GM12872 (cell line): ENCODE measurements at regions not wholly inside any gene's neighbourhood (a gene's known extent, or its start where the extent isn't known, plus 50 kb on each side); places are given as distances from the start of the nearest gene placed in this dataset.
A peak's percentile ranks its signal among the peaks of the same experiment; 100 is the strongest.

ENCODE experiments used
- CTCF ChIP-seq: IDR thresholded peaks from 3 replicates; pipeline ENCODE4 v1.5.1; 2011; ENCODE audit warnings: low read depth, mild to moderate bottlenecking, low read length, moderate library complexity; ENCODE audit not compliant: insufficient read depth

GRCh38 chr7:41319581-41319980 lies 383.3 kb downstream of the INHBA start:
- TF ChIP-seq CTCF, result no peak

- no peak for TF ChIP-seq CTCF
These were observed 386.5 kb downstream of the INHBA start for GRCh38 chr7:41316410-41316809.

GRCh38 chr7:41315764-41316163 lies 387.1 kb downstream of the INHBA start:
- 0 out of 3 replicates have a peak, but pooled peaks have one; percentile 23 for TF ChIP-seq CTCF

GRCh38 chr7:41313171-41313570 lies 389.7 kb downstream of the INHBA start:
- no peak for TF ChIP-seq CTCF

GRCh38 chr7:41312235-41312634 lies 390.7 kb downstream of the INHBA start:
- TF ChIP-seq CTCF, result no peak

- TF ChIP-seq CTCF, result no peak
These were observed 391.6 kb downstream of the INHBA start for GRCh38 chr7:41311301-41311700.

- TF ChIP-seq CTCF, result no peak
These were observed 396.4 kb downstream of the INHBA start for GRCh38 chr7:41306486-41306885.

GRCh38 chr7:41305001-41305400 lies 397.9 kb downstream of the INHBA start:
- no peak for TF ChIP-seq CTCF
